ENCODE measurements at regions not wholly inside any gene's neighbourhood (a gene's known extent, or its start where the extent isn't known, plus 50 kb on each side); places are given as distances from the start of the nearest gene placed in this dataset.

GRCh38 chr6:148249679-148250375, 92.8 kb upstream of the SASH1 start:
- no peak for DNase-seq (ENCODE audit: low read depth)

GRCh38 chr6:148250975-148251685, 91.5 kb upstream of the SASH1 start:
- DNase-seq (ENCODE audit: low read depth): peak; percentile 42

DNA sequence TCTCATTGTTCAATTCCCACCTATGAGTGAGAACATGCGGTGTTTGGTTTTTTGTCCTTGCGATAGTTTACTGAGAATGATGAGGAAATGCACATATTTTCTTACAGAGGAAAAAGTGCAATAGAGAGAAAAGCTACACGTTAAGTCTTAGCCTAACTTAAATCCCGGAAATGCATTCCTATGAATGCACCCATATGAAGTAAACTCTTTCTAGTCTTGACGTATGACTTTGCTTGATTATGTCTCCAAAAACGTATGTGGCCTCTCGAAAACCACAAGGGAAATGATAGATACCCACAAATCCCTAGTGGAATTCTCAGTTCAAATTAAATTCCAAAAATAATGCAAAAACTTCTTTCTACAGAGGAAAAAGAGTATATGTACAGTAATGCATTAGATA, 90.7 kb upstream of the SASH1 start:
- no peak for DNase-seq (ENCODE audit: low read depth)

GRCh38 chr6:148257810-148258209, 84.8 kb upstream of the SASH1 start:
- no peak for DNase-seq (ENCODE audit: low read depth)

GRCh38 chr6:148258868-148259267, 83.8 kb upstream of the SASH1 start:
- DNase-seq (ENCODE audit: low read depth): no peak

GRCh38 chr6:148261470-148261869, 81.2 kb upstream of the SASH1 start:
- DNase-seq (ENCODE audit: low read depth): no peak

- no peak for DNase-seq (ENCODE audit: low read depth)
Observed at GRCh38 chr6:148263010-148263409, 79.6 kb upstream of the SASH1 start.

- DNase-seq (ENCODE audit: low read depth): no peak
Observed at GRCh38 chr6:148263961-148264360, 78.7 kb upstream of the SASH1 start.

- no peak for DNase-seq (ENCODE audit: low read depth)
Observed at GRCh38 chr6:148265054-148265453, 77.6 kb upstream of the SASH1 start.

DNA sequence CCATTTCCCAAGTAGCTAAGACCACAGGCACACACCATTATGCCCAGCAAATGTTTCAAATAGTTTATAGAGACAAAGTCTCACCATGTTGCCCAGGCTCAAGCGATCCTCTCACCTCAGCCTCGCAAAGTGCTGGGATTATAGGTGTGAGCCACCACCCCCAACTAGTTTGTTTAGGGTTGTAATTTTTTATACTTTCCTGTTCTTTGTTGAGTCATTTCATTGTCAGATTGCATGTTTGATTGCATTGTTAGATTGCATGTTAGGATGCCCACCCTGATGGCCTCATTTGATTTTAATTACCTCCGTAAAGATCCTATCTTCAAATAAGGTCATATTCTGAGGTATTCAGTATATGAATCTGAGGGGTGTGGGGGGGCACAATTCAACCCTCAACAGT, 73.3 kb upstream of the SASH1 start:
- DNase-seq (ENCODE audit: low read depth): no peak

GRCh38 chr6:148271711-148272439, 70.8 kb upstream of the SASH1 start:
- DNase-seq (ENCODE audit: low read depth): peak; percentile 95

DNA sequence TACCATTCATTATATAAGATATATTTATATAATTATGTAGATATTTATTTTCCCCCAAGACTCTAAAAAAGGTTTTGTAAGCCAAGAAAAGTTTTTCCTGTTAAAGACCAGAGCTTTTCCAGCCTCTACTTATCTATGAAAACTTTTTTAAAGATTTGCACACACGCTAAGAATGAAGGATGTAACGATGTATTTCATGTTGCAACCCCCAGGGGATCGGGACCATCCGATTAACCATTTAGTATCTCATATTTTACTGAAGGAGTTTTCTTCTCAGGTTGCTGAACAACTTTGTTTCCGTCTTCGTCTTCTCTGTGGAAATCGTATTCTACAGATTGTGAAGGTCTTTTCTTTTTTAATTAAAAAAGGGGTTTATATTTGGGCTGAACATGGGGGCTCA, 70.0 kb upstream of the SASH1 start:
- DNase-seq (ENCODE audit: low read depth): no peak

GRCh38 chr6:148273962-148274752, 68.5 kb upstream of the SASH1 start:
- DNase-seq (ENCODE audit: low read depth): no peak

DNA sequence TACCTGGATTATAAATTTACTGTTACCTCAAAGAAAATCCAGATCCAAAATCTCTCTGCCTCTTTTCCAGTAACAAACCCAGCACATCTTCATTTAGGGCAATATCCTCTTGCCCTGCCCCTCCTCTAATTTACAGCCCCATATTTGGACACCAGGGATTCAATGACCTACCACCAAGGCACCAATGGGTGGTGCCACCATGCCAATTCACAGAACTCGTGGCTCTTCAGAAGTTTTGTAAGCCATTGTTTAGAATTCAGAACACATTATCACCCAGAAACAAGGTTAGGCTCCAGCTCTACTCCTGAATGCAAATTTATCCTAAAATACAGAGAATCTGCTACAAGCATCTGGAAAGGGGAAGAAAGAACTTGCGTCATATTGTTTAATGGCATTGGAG, 67.8 kb upstream of the SASH1 start:
- DNase-seq (ENCODE audit: low read depth): no peak

DNA sequence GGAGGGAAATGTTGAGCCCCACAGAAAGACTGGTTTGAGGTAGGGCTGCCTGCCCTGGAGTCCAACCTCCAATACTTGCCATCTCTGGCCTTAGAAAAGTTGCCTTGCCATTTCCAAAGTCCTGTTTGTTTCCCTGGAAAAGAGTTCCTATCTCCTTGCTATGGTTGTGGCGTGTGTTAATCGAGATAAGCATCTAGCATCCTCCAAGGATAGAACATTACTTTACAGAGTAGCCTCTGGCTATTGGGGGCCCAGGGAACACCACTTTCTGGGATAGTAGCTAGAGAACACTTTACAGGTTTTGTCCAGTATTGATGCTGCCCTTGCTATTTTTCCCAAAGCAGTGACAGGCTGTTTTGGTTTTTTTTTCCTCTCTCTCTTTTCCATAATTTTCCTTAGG, 57.4 kb upstream of the SASH1 start:
- DNase-seq (ENCODE audit: low read depth): no peak

- DNase-seq (ENCODE audit: low read depth): no peak
Observed at GRCh38 chr6:148286563-148286962, 56.1 kb upstream of the SASH1 start.

- no peak for DNase-seq (ENCODE audit: low read depth)
Observed at GRCh38 chr6:148287623-148288333, 54.9 kb upstream of the SASH1 start.

DNA sequence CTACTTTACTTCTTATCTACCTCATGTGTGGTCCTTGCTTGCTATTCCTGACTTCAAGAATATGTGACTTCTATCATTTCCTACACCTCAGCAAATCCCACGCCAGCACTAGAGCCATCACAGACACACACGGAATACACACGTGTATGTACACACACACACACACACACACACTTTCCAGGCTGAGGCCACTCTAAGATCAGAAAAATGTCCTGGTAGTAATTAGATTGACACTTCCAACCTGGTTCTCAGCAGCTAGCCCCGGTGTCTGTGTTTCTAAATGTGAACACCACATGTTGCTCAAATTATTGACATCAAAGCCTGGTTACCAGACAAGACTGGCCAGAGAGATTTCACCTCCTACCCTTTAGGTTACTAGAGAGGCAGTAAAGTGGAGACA, 54.1 kb upstream of the SASH1 start:
- DNase-seq (ENCODE audit: low read depth): no peak

- DNase-seq (ENCODE audit: low read depth): no peak
Observed at GRCh38 chr6:148289153-148289552, 53.5 kb upstream of the SASH1 start.

DNA sequence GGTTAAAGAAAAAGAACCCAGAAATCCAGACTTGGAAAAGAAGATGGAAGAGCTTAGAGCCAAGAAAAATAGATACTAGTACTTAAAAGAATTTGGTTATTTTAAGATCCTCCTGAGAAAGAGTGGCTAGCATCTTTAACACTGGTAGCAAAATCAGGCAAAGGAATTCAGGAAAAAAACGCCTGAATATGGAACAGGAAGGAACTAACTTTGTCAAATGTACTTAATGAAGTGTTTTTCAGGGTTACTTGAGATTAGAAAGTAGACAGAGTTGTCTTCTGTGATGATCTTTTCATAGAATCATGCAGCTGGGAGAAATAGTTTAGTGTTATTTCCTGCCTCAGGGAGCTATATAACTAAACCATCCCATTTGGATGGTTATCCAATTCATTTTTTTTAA, 50.8 kb upstream of the SASH1 start:
- no peak for DNase-seq (ENCODE audit: low read depth)

All from GM04504 (cell line).